ENCODE measurements at regions not wholly inside any gene's neighbourhood (a gene's known extent, or its start where the extent isn't known, plus 50 kb on each side); places are given as distances from the start of the nearest gene placed in this dataset.
"Not testable (repeated sequence)": the region's sequence is repeated elsewhere in the genome, so short reads cannot be mapped to it uniquely, and the experiment has no call there.

DNA sequence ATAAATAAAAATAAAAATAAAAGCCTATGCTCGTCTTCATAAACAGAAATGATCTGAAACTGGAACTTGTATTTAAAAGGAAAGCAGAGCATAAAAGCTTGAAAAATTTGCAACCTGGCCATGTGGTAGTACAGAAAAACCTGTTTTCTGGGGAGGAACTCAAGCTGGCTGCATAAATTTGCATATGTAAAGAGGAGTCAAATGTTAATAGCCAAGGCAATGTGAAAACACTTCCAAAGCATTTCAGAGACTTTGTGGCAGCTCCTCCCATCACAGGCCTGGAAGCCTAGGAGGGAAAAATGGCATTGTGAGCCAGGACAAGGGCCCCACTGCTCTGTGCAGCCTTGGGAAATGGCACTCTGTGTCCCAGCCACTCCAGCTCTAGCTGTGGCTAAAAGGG, 727.9 kb upstream of the DIAPH2 start:
- Mint-ChIP-seq H3K4me3 (no peak overlapping the region), H3K27ac (no peak overlapping the region), H3K27me3 (ENCODE audit: insufficient read depth) (no peaks in the 10 kb centered on the region), H3K4me1 (no peaks in the 10 kb centered on the region), H3K9me3 (peaks cover 23% of the 10 kb centered on the region), H3K36me3 (ENCODE audit: low read depth) (peaks cover 1% of the 10 kb centered on the region)
- Histone ChIP-seq H3K27ac (ENCODE audit: low read depth, low read length) (no peak overlapping the region), H3K4me1 (ENCODE audit: control insufficient read depth, insufficient read depth, low read length) (no peaks in the 10 kb centered on the region), H3K9me3 (ENCODE audit: control insufficient read depth, low read length) (no peaks in the 10 kb centered on the region), H3K4me3 (ENCODE audit: low read length) (no peak overlapping the region), H3K9ac (ENCODE audit: extremely low read depth, low read length, poor library complexity, severe bottlenecking) (no peak overlapping the region), H3K27me3 (ENCODE audit: control insufficient read depth, insufficient read depth, low read length, poor library complexity, severe bottlenecking) (no peaks in the 10 kb centered on the region), H3K36me3 (ENCODE audit: control insufficient read depth, insufficient read depth, low read length) (no peaks in the 10 kb centered on the region)
- WGBS, 2 experiments (ENCODE audit: insufficient coverage in 1 of 2, insufficient read length in 1 of 2) = 94 to 100% methylated on average over 1 of the region's 1 CpG
- peak; percentile 46 for DNase-seq
- TF ChIP-seq, protein P1, sequence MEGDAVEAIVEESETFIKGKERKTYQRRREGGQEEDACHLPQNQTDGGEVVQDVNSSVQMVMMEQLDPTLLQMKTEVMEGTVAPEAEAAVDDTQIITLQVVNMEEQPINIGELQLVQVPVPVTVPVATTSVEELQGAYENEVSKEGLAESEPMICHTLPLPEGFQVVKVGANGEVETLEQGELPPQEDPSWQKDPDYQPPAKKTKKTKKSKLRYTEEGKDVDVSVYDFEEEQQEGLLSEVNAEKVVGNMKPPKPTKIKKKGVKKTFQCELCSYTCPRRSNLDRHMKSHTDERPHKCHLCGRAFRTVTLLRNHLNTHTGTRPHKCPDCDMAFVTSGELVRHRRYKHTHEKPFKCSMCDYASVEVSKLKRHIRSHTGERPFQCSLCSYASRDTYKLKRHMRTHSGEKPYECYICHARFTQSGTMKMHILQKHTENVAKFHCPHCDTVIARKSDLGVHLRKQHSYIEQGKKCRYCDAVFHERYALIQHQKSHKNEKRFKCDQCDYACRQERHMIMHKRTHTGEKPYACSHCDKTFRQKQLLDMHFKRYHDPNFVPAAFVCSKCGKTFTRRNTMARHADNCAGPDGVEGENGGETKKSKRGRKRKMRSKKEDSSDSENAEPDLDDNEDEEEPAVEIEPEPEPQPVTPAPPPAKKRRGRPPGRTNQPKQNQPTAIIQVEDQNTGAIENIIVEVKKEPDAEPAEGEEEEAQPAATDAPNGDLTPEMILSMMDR (conservative IDR thresholded peaks at IDR 0.05) = no peak

DNA sequence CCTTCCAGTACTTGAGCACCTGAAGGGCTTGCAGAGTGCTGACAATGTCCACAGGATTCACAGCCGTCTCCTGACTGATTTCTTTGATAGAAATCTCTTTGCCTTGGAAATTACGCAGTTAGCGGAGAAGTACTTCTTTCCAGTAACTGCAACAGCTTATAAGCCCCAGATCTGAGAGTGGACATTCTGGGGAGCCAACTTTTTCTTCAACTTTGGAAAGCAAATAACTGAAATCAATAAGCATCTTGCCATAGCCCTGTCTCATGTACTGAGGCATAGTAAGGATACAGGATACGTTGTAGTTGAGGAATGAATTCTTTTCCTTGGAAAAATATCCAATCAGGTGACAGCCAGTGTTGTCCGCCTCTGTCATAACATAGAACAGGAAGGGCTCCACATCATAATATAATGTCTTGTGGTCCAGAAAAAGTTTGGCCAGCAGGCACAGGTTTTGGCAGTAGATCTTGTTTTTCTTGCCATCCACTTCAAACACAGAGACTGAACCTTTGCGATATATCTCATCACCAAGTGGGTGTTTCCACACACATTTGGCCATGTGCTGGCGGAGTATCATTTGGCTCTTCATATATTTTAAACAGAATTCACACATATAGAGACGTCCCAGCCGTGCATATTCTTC, 711.1 kb upstream of the DIAPH2 start:
- not testable (repeated sequence) for H3K36me3 ChIP-seq (ENCODE audit: control insufficient read depth, insufficient read depth, low read length); H3K9ac ChIP-seq (ENCODE audit: extremely low read depth, low read length, poor library complexity, severe bottlenecking); H3K27ac ChIP-seq (ENCODE audit: low read depth, low read length); H3K4me1 Mint-ChIP-seq; H3K27me3 ChIP-seq (ENCODE audit: control insufficient read depth, insufficient read depth, low read length, poor library complexity, severe bottlenecking); H3K27ac Mint-ChIP-seq; H3K4me3 Mint-ChIP-seq; H3K36me3 Mint-ChIP-seq (ENCODE audit: low read depth); DNase-seq; H3K27me3 Mint-ChIP-seq (ENCODE audit: insufficient read depth); H3K9me3 Mint-ChIP-seq; H3K4me3 ChIP-seq (ENCODE audit: low read length); H3K4me1 ChIP-seq (ENCODE audit: control insufficient read depth, insufficient read depth, low read length); H3K9me3 ChIP-seq (ENCODE audit: control insufficient read depth, low read length)
- WGBS, 2 experiments (ENCODE audit: insufficient coverage in 1 of 2, insufficient read length in 1 of 2) = 86 to 93% methylated on average over 3 to 8 of the region's 9 CpGs

DNA sequence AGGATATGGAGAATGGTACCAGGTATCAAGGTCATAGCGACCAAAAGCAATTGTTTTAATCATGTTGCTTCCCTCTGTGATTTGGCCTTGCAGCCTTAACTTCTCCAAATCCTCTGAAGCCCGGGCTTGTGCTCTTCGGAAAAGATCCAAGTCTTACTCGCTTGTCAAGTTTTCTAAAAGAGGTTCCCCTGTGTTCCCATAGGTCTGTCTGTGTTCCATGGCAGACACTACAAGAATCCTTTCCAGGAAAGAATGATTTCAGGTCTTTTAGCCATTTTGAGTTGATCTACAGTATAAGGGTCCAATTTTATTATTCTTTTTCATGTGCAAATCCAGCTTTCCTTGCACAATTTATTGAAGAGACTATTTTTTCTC, 710.6 kb upstream of the DIAPH2 start:
- H3K27me3 Mint-ChIP-seq (ENCODE audit: insufficient read depth) = no peaks in the 10 kb centered on the region
- no peaks in the 10 kb centered on the region for H3K36me3 Mint-ChIP-seq (ENCODE audit: low read depth)
- Histone ChIP-seq H3K36me3 (ENCODE audit: control insufficient read depth, insufficient read depth, low read length) (no peaks in the 10 kb centered on the region), H3K27ac (ENCODE audit: low read depth, low read length) (no peak overlapping the region), H3K4me3 (ENCODE audit: low read length) (no peak overlapping the region), H3K9ac (ENCODE audit: extremely low read depth, low read length, poor library complexity, severe bottlenecking) (no peak overlapping the region), H3K27me3 (ENCODE audit: control insufficient read depth, insufficient read depth, low read length, poor library complexity, severe bottlenecking) (no peaks in the 10 kb centered on the region), H3K4me1 (ENCODE audit: control insufficient read depth, insufficient read depth, low read length) (no peaks in the 10 kb centered on the region), H3K9me3 (ENCODE audit: control insufficient read depth, low read length) (no peaks in the 10 kb centered on the region)
- no peaks in the 10 kb centered on the region for H3K9me3 Mint-ChIP-seq
- no peak overlapping the region for H3K4me3 Mint-ChIP-seq
- H3K27ac Mint-ChIP-seq = no peak overlapping the region
- no peak for DNase-seq
- TF ChIP-seq, protein P1 (conservative IDR thresholded peaks at IDR 0.05) = no peak
- 76 to 80% methylated on average over 2 to 4 of the region's 4 CpGs for WGBS, 2 experiments (ENCODE audit: insufficient coverage in 1 of 2, insufficient read length in 1 of 2)
- H3K4me1 Mint-ChIP-seq = no peaks in the 10 kb centered on the region

DNA sequence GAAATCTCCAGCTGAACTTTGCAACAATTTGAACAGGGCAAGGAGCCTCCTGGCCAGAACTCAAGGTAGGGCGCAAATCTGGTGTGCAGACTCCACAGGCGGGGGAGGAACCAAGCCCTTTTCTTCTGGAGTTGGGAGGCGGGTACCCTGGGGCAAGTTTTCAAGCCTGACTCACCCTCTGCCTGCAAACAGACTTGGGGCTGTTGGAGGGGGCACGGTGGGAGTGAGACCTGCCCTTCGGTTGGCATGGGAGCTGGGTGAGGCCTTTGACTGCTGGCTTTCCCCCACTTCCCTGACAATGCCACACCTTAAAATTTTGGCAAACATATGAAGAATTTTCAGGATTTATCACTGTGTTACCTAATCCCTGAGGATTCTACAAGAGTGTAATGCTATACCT, 709.8 kb upstream of the DIAPH2 start:
- TF ChIP-seq, protein P1 (conservative IDR thresholded peaks at IDR 0.05) = no peak
- Histone ChIP-seq H3K27ac (ENCODE audit: low read depth, low read length) (no peak overlapping the region), H3K4me3 (ENCODE audit: low read length) (no peak overlapping the region), H3K9me3 (ENCODE audit: control insufficient read depth, low read length) (no peaks in the 10 kb centered on the region), H3K9ac (ENCODE audit: extremely low read depth, low read length, poor library complexity, severe bottlenecking) (no peak overlapping the region), H3K27me3 (ENCODE audit: control insufficient read depth, insufficient read depth, low read length, poor library complexity, severe bottlenecking) (no peaks in the 10 kb centered on the region), H3K36me3 (ENCODE audit: control insufficient read depth, insufficient read depth, low read length) (no peaks in the 10 kb centered on the region), H3K4me1 (ENCODE audit: control insufficient read depth, insufficient read depth, low read length) (no peaks in the 10 kb centered on the region)
- no peak overlapping the region for H3K4me3 Mint-ChIP-seq
- no peaks in the 10 kb centered on the region for H3K27me3 Mint-ChIP-seq (ENCODE audit: insufficient read depth)
- no peaks in the 10 kb centered on the region for H3K9me3 Mint-ChIP-seq
- 82% methylated on average over 5 of the region's 5 CpGs; no CpG with 5 or more reads in 1 of the 2 experiments for WGBS, 2 experiments (ENCODE audit: insufficient coverage in 1 of 2, insufficient read length in 1 of 2)
- no peak overlapping the region for H3K27ac Mint-ChIP-seq
- H3K4me1 Mint-ChIP-seq = no peaks in the 10 kb centered on the region
- no peaks in the 10 kb centered on the region for H3K36me3 Mint-ChIP-seq (ENCODE audit: low read depth)
- DNase-seq = no peak
